ENCODE measurements at regions not wholly inside any gene's neighbourhood (a gene's known extent, or its start where the extent isn't known, plus 50 kb on each side); places are given as distances from the start of the nearest gene placed in this dataset.

DNA sequence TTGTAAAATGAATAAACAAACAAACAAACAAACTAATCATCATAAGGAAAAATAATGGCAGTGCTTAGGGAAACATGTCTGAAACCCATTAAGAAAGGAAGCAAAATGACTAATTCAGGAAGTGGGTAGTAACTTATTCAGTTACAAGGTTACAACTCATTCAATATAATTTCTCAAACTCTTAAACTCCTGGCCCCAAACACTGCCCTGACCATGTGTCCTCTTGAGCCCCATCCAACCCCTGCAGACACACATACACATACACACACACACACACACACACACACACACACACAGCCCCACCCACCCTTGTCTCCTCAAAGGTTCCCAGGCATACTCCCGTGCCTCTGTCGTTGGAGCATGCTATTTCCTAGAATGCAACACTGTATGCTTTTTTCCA is 193.9 kb downstream of the SEC61B start:
- H3K4me1 Mint-ChIP-seq: no peaks in the 10 kb centered on the region
- Histone ChIP-seq H3K4me1 (ENCODE audit: control insufficient read depth in 1 of 2, extremely low read depth in 1 of 2, insufficient read depth in 2 of 2, low read length in 2 of 2) (no peaks in the 10 kb centered on the region), H3K27me3 (replicated peaks in 1 of 2; ENCODE audit: control insufficient read depth in 2 of 2, extremely low read depth in 1 of 2, insufficient read depth in 2 of 2, low read length in 1 of 2) (no peaks in the 10 kb centered on the region), H3K27ac (ENCODE audit: low read length) (no peak overlapping the region), H3K9me3 (no peaks in the 10 kb centered on the region), H3K4me3 (ENCODE audit: control insufficient read depth in 1 of 2, extremely low read depth in 1 of 2, low read length in 1 of 2) (no peak overlapping the region), H3K36me3 (ENCODE audit: control insufficient read depth in 2 of 2, extremely low read depth in 1 of 2, insufficient read depth in 1 of 2, low read length in 1 of 2) (no peaks in the 10 kb centered on the region)
- no peaks in the 10 kb centered on the region for H3K36me3 Mint-ChIP-seq
- 100% methylated on average over 2 of the region's 2 CpGs for WGBS (ENCODE audit: insufficient coverage)
- CTCF ChIA-PET: no interaction called here
- DNase-seq: no peak
- H3K9me3 Mint-ChIP-seq: no peaks in the 10 kb centered on the region
- peaks cover 5 to 7% of the 10 kb centered on the region in 2 donors for H3K27me3 Mint-ChIP-seq
- H3K4me3 Mint-ChIP-seq: no peak overlapping the region
- H3K27ac Mint-ChIP-seq: no peak overlapping the region
- no peak for ATAC-seq (replicated peaks in 1 of 4)
- POLR2A ChIA-PET: no interaction called here

DNA sequence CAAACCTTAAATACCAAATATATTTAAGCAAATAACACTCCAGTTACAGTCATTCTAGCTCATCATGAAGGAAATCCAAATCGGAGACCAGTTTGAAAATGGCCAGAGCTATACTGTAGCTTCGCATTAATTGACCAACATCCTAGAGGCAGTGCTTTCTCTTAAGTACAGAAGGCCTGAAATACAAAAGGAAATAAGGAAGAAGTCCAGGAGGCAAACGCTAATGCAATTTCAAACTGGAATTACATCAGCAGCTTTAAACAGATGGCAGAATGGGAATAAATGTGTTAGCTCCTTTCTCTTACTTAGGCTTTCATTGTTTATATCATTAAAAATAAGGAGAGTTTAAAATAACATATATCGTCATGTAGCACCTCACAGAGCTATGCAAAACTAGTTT is 197.0 kb downstream of the SEC61B start:
- ATAC-seq (replicated peaks in 1 of 4) (no peak), DNase-seq (no peak)
- Mint-ChIP-seq H3K27me3 (peaks cover 0 to 5% of the 10 kb centered on the region in 2 donors), H3K27ac (no peak overlapping the region), H3K9me3 (no peaks in the 10 kb centered on the region), H3K4me1 (no peaks in the 10 kb centered on the region), H3K36me3 (no peaks in the 10 kb centered on the region), H3K4me3 (no peak overlapping the region)
- no peaks in the 10 kb centered on the region for H3K9me3 ChIP-seq
- no peak overlapping the region for H3K27ac ChIP-seq (ENCODE audit: low read length)
- CTCF ChIA-PET: no interaction called here
- POLR2A ChIA-PET: no interaction called here
- peaks cover 0 to 3% of the 10 kb centered on the region in 2 experiments for H3K27me3 ChIP-seq (replicated peaks in 1 of 2; ENCODE audit: control insufficient read depth in 2 of 2, extremely low read depth in 1 of 2, insufficient read depth in 2 of 2, low read length in 1 of 2)
- WGBS (ENCODE audit: insufficient coverage): no CpG with 5 or more reads among the region's 4 CpGs
- H3K4me1 ChIP-seq (ENCODE audit: control insufficient read depth in 1 of 2, extremely low read depth in 1 of 2, insufficient read depth in 2 of 2, low read length in 2 of 2): no peaks in the 10 kb centered on the region
- no peaks in the 10 kb centered on the region for H3K36me3 ChIP-seq (ENCODE audit: control insufficient read depth in 2 of 2, extremely low read depth in 1 of 2, insufficient read depth in 1 of 2, low read length in 1 of 2)
- H3K4me3 ChIP-seq (ENCODE audit: control insufficient read depth in 1 of 2, extremely low read depth in 1 of 2, low read length in 1 of 2): no peak overlapping the region

DNA sequence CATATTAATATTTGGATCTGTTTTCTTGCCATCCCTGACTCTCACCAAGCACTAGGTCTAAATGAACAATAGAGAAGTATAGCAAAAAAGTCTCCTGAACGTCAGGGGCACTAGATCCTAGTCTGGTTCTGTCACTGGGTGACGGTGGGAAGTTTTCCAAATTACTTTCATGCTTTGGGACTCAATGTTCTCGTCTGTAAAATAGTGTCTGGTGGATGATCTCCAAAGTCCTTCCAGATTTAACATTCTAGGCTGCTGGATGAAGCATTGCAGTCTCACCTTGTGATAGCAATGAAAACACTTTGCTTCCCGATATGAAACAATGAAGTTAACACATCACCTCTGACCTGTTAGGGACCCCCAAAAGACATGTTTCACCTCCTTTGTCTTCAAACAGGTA is 199.3 kb downstream of the SEC61B start:
- ATAC-seq (replicated peaks in 1 of 4): no peak
- no peaks in the 10 kb centered on the region for H3K4me1 ChIP-seq (ENCODE audit: control insufficient read depth in 1 of 2, extremely low read depth in 1 of 2, insufficient read depth in 2 of 2, low read length in 2 of 2)
- H3K9me3 Mint-ChIP-seq: no peaks in the 10 kb centered on the region
- DNase-seq: no peak
- H3K9me3 ChIP-seq: no peaks in the 10 kb centered on the region
- no peak overlapping the region for H3K27ac ChIP-seq (ENCODE audit: low read length)
- no peaks in the 10 kb centered on the region for H3K36me3 Mint-ChIP-seq
- H3K27me3 Mint-ChIP-seq: peaks cover 10% of the 10 kb centered on the region in 2 donors
- no peaks in the 10 kb centered on the region for H3K4me1 Mint-ChIP-seq
- H3K27me3 ChIP-seq (replicated peaks in 1 of 2; ENCODE audit: control insufficient read depth in 2 of 2, extremely low read depth in 1 of 2, insufficient read depth in 2 of 2, low read length in 1 of 2): peaks cover 0 to 8% of the 10 kb centered on the region in 2 experiments
- ChIA-PET CTCF (no interaction called here), POLR2A (no interaction called here)
- WGBS (ENCODE audit: insufficient coverage): 77% methylated on average over 3 of the region's 4 CpGs
- H3K4me3 ChIP-seq (ENCODE audit: control insufficient read depth in 1 of 2, extremely low read depth in 1 of 2, low read length in 1 of 2): no peak overlapping the region
- no peak overlapping the region for H3K27ac Mint-ChIP-seq
- H3K4me3 Mint-ChIP-seq: no peak overlapping the region
- no peaks in the 10 kb centered on the region for H3K36me3 ChIP-seq (ENCODE audit: control insufficient read depth in 2 of 2, extremely low read depth in 1 of 2, insufficient read depth in 1 of 2, low read length in 1 of 2)

DNA sequence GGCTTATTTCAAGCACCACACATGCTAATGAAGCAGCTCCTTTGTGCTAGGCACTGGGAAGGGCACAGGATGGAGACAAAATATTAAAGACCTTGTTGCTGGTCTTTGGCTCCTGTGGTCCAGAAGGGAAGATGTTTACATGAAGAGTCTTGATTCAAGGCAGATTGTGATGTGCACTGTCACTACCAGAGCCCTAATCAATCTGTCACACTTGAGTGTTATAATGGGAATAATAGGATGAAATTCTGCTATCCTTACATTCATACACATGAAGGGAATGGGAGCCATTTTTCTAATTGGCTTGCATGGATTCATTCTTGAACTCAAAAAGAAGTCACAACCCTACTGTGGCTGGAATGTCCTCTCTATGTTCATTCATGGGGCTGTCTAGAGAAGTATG is 203.0 kb downstream of the SEC61B start:
- Histone ChIP-seq H3K36me3 (ENCODE audit: control insufficient read depth in 2 of 2, extremely low read depth in 1 of 2, insufficient read depth in 1 of 2, low read length in 1 of 2) (no peaks in the 10 kb centered on the region), H3K9me3 (no peaks in the 10 kb centered on the region), H3K4me1 (ENCODE audit: control insufficient read depth in 1 of 2, extremely low read depth in 1 of 2, insufficient read depth in 2 of 2, low read length in 2 of 2) (no peaks in the 10 kb centered on the region), H3K27me3 (replicated peaks in 1 of 2; ENCODE audit: control insufficient read depth in 2 of 2, extremely low read depth in 1 of 2, insufficient read depth in 2 of 2, low read length in 1 of 2) (peaks cover 0 to 8% of the 10 kb centered on the region in 2 experiments), H3K27ac (ENCODE audit: low read length) (no peak overlapping the region), H3K4me3 (ENCODE audit: control insufficient read depth in 1 of 2, extremely low read depth in 1 of 2, low read length in 1 of 2) (no peak overlapping the region)
- POLR2A ChIA-PET: no interaction called here
- Mint-ChIP-seq H3K27me3 (peaks cover 9 to 17% of the 10 kb centered on the region in 2 donors), H3K4me3 (no peak overlapping the region), H3K27ac (no peak overlapping the region), H3K9me3 (no peaks in the 10 kb centered on the region), H3K36me3 (no peaks in the 10 kb centered on the region), H3K4me1 (no peaks in the 10 kb centered on the region)
- no peak for ATAC-seq (replicated peaks in 1 of 4)
- CTCF ChIA-PET: no interaction called here
- DNase-seq: no peak

DNA sequence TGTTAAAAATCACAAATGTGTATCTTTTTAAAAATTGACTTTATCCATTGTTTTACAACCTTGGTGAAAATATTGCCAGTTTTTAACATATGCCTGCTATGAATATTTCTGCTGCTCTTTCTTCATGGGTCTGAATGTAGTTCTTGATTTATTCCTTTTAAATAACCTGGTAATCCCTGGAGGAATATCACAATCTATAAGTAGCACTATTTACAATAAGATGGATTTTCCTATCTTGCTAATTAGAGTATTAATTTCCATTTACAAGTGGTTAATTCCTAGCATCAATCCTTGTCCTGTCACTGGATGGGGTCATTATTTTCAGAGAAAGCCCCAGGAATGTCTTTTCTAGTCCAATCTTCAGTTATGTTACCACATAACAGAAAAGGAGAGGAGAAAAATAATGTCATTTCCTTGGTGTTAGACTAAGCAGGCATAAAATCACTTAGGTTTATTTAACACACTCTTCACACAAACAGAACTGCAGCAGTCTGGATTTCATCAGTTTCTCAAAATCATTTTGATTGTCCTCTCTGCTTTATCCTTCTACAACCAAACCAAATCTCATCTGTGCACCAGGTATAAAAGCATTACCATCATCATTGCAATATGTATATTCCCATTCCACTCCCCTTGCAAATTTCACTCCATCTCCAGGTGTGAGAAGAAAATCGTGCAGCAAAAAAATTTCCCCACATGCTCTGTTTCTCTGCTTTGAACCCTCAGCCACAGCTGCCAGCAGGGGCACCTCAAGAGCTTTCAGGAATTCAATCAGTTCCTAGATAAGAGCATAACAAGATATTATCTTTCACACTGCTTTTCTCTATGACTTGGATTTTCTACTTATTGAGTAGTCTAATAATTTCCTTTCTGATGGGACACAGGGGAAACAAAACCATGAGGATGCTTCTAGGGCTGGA is 204.1 kb downstream of the SEC61B start:
- no peak overlapping the region for H3K27ac ChIP-seq (ENCODE audit: low read length)
- H3K27ac Mint-ChIP-seq: no peak overlapping the region

DNA sequence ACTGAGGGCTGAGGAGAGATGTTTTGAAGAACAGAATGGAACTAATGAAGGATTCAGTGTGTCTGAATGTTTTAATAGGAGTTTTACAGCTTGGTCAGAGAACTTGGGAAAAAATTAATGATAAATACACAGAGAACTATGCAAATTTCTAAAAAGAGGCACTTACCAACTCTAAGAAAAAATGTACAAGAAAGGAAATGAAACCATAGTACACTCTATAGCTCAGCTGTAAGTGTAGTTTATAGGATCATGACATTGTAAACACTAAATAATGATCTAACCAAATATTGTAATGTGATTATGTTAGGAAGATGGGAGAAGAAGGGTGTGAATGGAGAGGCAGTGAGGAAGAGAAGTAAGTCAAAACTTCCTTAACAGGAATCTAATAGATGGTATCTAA is 205.2 kb downstream of the SEC61B start:
- Mint-ChIP-seq H3K4me1 (no peaks in the 10 kb centered on the region), H3K27ac (no peak overlapping the region), H3K36me3 (no peaks in the 10 kb centered on the region), H3K27me3 (peaks cover 9 to 17% of the 10 kb centered on the region in 2 donors), H3K4me3 (no peak overlapping the region), H3K9me3 (no peaks in the 10 kb centered on the region)
- ChIA-PET CTCF (interaction anchor here in 1 of 2 donors (0.6 kb wide), 1 partner anchor 584 kb away, joined by 3 read pairs; no protein-coding TSS in a partner anchor), POLR2A (no interaction called here)
- Histone ChIP-seq H3K4me1 (ENCODE audit: control insufficient read depth in 1 of 2, extremely low read depth in 1 of 2, insufficient read depth in 2 of 2, low read length in 2 of 2) (no peaks in the 10 kb centered on the region), H3K4me3 (ENCODE audit: control insufficient read depth in 1 of 2, extremely low read depth in 1 of 2, low read length in 1 of 2) (no peak overlapping the region), H3K9me3 (no peaks in the 10 kb centered on the region), H3K27me3 (replicated peaks in 1 of 2; ENCODE audit: control insufficient read depth in 2 of 2, extremely low read depth in 1 of 2, insufficient read depth in 2 of 2, low read length in 1 of 2) (peaks cover 0 to 8% of the 10 kb centered on the region in 2 experiments), H3K36me3 (ENCODE audit: control insufficient read depth in 2 of 2, extremely low read depth in 1 of 2, insufficient read depth in 1 of 2, low read length in 1 of 2) (no peaks in the 10 kb centered on the region), H3K27ac (ENCODE audit: low read length) (no peak overlapping the region)
- no peak for ATAC-seq (replicated peaks in 1 of 4)
- DNase-seq: no peak

More for the DNA sequence above, 204.1 kb downstream of the SEC61B start:
- ATAC-seq (replicated peaks in 1 of 4) (no peak), DNase-seq (no peak)
- ChIA-PET CTCF (no interaction called here), POLR2A (no interaction called here)
- no peak overlapping the region for H3K4me3 Mint-ChIP-seq
- no peaks in the 10 kb centered on the region for H3K9me3 ChIP-seq
- H3K36me3 Mint-ChIP-seq: no peaks in the 10 kb centered on the region
- H3K4me1 ChIP-seq (ENCODE audit: control insufficient read depth in 1 of 2, extremely low read depth in 1 of 2, insufficient read depth in 2 of 2, low read length in 2 of 2): no peaks in the 10 kb centered on the region
- H3K36me3 ChIP-seq (ENCODE audit: control insufficient read depth in 2 of 2, extremely low read depth in 1 of 2, insufficient read depth in 1 of 2, low read length in 1 of 2): no peaks in the 10 kb centered on the region
- no peaks in the 10 kb centered on the region for H3K9me3 Mint-ChIP-seq
- peaks cover 0 to 8% of the 10 kb centered on the region in 2 experiments for H3K27me3 ChIP-seq (replicated peaks in 1 of 2; ENCODE audit: control insufficient read depth in 2 of 2, extremely low read depth in 1 of 2, insufficient read depth in 2 of 2, low read length in 1 of 2)
- H3K4me1 Mint-ChIP-seq: no peaks in the 10 kb centered on the region
- H3K4me3 ChIP-seq (ENCODE audit: control insufficient read depth in 1 of 2, extremely low read depth in 1 of 2, low read length in 1 of 2): no peak overlapping the region
- WGBS (ENCODE audit: insufficient coverage): no CpG with 5 or more reads among the region's 1 CpG
- H3K27me3 Mint-ChIP-seq: peaks cover 9 to 17% of the 10 kb centered on the region in 2 donors
